ENCODE measurements at regions not wholly inside any gene's neighbourhood (a gene's known extent, or its start where the extent isn't known, plus 50 kb on each side); places are given as distances from the start of the nearest gene placed in this dataset.
A peak's percentile ranks its signal among the peaks of the same experiment; 100 is the strongest.
"Not testable (repeated sequence)": the region's sequence is repeated elsewhere in the genome, so short reads cannot be mapped to it uniquely, and the experiment has no call there.

DNA sequence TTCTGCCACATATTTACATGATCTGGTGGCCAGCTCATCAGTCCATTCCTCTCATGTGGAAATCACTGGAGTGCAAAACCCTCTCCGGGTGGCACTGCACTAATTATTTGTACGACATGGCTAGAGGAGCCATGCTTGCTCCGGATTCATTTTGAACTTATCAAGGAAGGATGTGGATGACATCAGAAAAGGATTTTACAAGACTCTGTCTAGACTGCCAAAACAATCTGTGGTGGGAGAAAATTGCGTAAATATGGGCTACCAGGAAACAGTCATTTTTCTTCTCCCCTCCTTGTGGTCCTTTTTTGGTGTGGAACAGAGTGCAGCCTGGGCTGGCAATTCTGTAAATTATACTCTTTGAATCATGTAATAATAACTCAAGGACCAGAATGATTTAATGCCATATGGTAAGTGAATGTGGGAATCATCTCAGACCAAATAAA, 123.4 kb upstream of the IFNE start:
- DNase-seq = no peak

DNA sequence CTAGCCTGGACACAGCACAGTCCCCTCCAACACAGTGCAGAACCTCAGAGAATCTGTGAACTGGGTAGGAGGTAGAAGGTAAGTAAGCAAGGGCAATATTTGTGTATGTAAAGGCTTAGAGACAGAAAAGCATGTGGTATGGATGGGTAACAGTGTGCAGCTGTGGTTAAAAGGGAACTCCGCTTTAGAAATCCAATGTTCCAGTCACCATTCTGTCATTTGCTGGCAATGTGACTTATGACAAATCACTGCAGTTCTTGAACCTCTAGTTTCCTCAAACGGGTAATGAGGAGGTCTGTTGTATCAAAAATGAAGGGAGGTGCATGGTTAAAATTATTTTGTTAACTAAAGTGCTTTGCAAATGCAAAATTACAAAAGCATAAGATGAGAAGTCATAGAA, 125.5 kb upstream of the IFNE start:
- DNase-seq = no peak

DNA sequence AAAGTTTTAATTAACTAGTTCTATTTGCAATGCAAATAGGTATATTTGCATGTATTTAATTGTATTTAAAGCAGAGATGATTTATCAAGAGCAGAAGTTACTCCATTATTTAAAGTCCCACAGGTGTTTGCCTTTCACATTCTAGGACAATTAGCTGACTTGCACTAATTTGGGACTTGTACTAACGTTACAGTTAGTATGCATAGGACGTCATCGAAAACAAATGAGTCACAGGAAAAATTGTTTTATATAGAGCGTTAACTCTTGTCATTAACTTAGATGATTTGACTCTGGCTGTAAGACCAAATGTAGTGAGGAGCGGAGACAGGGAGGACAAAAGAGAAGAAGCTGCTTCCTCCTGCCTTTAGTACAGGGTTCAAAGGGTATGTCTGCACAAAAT, 126.1 kb upstream of the IFNE start:
- DNase-seq = no peak

DNA sequence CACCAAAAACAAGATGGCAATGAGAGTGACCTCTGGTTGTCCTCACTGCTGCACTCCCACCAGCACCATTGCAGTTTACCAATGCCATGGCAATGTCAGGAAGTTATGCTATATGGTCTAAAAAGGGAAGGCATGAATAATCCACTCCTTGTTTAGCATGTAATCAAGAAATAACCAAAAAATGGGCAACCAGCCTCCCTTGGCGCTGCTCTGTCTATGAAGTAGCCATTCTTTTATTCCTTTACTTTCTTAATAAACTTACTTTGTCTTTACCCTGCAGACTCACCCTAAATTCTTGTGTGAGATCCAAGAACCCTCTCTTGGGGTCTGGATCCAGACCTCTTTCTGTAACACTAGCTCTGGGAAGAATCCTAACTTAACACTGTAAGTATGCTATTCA, 127.4 kb upstream of the IFNE start:
- no peak for DNase-seq

DNA sequence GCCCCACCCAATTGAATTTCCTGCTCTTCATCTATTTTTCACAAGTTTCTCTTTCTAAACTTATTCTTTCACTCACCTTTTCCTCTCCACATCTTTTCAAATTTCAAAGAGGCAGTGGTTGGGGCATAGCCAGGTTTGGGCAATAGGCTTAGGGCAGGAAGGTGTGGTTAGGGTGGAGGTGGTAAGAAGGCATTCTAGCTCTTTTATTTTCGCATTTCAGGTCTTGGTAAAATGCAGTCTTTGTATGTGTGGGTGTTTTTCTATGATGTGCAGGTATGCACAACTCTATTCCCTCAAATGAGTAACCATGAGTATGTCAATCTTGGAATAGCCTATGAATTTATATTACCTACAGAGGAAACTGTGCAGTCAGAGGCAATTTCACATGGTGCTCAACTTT, 129.8 kb upstream of the IFNE start:
- DNase-seq = no peak

DNA sequence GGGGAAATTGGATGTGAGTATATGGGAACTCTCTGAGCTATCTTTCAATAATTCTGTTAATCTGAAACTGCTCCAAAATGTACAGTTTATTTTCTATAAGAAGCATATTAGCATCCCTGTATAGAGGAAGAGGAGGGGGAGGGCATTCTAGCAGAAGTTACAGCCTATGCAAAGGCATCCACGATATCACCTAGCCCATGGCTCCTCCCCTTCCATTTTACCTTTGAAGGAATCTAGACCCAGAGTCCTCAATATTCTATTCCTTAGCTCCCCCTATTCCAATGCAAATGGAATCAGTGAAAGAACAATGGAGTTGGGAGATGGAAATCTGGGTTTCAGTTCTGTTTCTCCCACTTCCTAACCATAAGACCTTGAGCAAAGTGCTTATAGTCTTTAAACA, 132.9 kb upstream of the IFNE start:
- no peak for DNase-seq

DNA sequence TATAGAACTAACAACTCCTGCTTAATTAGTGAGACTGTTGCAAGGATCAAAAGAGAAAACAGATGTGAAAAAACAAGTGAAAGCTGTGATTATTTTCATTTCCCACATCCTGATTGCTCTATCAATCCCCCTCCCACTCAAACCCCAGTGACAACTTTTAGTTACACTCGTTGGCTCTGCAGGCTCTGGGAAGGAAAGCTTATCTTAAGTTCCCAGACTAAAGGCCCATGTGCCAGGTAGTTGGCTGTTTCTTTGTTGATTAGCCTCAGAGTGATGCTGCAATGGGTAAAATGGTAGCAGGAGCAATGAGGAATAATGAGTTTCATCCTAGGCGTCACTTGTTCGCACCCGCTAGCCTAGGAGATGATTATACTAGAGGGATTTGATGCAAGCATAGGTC, 133.3 kb upstream of the IFNE start:
- DNase-seq = no peak

DNA sequence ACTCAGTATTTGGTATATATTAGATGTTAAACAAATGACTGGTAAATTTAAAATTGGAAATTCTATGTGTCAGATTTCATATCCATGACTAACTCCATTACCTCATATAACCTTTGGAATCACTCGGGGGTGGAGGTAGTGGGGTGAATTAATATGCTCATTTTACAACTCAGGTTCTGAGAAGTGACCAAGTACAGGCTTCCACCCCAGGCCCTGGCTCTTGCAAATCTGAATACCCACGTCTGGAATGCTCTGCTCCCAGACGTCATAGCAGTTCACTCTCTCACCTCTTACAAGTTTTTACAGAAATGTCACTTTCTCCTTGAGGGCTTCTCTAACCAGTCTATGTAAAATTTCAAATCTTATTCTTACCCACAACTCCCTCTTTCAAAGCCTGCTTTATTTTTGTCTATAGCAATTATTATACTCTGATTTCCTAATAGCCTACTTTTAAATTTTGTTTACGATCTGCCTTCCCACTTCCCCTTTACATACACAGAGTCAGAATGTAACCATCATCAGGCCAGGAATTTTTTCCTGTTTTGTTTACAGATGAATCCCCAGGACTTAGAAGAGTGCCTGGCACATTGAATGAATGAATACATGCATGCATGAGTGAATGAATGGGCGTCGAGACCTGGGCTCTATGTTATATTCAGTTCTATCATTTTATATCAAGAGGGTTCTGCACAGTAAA, 134.1 kb upstream of the IFNE start:
- no peak for DNase-seq

DNA sequence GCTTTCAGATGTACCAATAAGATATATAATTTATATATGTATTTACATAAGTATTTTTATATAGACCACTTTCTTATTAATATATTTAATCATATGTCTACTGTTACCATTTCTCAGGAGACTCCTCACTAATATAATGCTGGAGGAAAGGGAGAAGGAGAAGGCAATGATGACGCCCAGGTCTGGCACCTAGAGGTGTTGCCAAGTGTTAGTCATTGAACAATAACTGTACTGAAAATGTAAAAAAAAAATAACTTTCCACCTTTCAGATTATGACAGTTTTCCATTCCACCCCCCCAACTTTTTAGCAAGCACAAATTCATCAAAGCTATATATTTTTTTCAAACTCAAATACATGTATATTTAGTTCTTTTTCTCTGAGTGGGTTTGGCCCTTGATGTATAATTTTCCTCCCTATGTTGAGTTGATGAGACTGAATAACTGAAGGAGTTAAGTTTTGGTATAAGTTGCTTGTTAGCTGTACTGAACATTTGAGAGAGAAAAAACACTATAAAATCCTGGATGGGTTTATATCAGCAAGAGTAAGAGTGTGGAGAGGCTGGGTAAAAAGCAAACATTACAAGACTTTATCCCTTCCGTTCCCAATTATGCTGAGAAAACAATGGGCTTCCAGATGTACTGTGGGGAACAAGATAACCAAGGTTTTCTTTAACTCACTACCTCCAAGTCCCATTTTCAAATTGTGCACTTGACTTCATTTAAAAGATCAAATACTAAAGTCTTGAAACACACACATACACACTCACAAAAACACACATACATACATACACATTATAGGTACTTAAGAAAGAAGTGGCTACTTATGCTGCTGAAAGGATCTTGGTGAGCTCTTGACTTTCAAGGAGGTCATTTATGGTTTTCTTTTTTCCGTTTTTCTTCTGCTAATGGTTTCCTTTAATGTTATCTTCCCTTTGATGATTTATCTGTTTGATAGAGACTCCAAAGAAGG, 142.8 kb upstream of the IFNE start:
- DNase-seq = no peak

DNA sequence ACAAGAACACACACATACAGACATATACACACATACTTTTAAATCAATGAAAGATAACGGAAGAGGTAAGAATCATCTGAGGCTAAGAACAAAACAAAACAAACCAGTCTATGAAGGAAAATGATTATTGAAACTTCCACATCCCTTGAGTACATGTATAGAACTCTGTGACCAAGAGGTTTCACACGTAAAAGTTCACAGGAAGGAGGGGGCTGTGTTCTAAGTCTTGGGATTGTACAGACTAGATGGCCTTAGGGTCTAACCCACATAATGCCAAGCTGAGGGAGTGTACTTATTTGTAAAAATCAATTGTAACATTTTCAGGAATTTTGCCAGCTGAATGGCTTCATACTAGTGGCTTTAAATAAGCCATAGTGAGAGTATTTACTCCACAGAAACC, 144.4 kb upstream of the IFNE start:
- no peak for DNase-seq

DNA sequence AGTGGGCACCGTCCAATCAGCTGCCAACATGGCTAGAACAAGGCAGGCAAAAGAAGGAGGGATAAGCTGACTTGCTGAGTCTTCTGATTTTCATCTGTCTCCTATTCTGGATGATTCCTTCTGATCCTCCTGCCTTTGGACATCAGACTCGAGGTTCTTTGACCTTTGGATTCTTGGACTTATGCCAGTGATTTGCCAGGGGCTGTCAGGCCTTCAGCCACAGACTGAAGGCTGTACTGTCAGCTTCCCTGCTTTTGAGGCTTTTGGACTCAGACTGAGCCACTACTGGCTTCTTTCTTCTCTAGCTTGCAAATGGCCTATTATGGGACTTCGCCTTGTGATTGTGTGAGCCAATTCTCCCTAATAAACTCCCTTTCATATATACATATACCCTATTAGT, 146.8 kb upstream of the IFNE start:
- DNase-seq = not testable (repeated sequence)

DNA sequence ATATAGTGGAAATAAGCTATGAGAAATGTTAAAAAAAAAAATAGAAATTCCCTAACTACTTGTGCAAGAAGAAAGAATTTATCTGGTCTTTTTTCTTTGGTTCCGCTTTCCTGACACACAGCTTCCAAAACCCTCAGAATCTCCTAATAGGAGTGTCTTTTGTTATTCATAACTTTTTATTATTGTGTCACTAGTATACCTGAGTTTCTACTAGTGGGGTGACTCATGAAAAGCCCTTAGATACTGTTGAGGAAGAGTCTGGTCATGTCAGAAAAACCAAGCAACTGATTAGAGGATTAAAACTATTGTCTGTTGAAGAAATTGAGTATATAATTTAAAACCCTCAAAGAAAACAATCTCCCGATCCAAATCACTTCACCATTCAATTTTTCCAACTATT, 152.8 kb upstream of the IFNE start:
- DNase-seq = no peak

DNA sequence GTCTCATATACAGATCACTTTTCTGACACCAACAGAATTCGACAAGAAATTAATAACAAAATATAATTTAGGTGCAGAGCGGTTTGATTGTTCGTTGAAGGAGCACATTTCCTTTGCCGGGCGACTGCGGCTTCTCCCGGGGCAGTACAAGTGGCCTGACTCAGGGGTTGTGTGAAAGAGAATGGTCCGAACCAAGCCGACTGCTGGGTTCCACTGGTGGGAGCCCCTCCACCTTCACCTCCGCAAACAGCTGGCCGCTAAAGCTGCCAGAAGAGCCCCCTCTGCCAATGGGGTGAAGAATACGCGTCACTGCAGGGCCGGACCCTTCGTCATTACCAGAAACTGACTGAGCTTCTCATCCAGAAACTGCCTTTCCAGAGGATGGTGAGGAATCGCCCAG, 156.0 kb upstream of the IFNE start:
- DNase-seq = no peak

DNA sequence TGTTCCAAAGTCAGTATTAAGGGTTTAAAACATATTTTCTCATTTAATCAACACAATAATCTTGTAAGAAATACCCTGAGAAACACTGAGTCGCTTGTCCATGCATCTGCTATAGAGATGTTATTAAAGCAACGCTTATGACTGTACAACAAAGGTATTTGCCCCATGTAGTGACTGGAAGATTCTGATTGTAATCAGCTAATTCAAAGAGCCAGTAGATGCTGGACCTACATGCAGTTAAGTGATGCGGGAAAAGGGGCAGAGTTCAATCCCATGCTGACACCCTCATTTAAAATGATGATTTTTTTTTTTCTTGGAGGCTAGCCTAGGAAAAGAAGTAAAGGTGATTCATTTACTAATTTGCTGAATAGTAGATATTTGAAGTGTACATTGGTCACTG, 149.3 kb upstream of the MTAP start:
- DNase-seq = no peak

DNA sequence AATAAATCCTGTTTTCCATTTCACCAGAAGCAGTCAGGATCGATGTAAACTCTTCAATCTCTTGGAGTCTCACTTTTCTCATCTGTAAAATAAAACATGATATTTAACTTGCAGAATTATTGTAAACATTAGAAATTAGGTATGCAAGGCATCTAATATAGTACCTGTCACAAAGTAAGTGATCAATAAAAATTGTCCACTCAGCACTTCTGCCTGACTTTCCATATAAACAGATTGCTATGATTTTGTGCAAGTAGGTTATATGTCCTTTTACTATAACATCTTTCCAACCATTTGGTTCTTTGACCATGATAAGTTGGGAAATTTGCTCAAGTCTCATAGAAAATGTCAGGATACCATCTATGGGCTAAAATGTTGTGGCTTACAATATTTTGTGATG, 148.8 kb upstream of the MTAP start:
- no peak for DNase-seq

DNA sequence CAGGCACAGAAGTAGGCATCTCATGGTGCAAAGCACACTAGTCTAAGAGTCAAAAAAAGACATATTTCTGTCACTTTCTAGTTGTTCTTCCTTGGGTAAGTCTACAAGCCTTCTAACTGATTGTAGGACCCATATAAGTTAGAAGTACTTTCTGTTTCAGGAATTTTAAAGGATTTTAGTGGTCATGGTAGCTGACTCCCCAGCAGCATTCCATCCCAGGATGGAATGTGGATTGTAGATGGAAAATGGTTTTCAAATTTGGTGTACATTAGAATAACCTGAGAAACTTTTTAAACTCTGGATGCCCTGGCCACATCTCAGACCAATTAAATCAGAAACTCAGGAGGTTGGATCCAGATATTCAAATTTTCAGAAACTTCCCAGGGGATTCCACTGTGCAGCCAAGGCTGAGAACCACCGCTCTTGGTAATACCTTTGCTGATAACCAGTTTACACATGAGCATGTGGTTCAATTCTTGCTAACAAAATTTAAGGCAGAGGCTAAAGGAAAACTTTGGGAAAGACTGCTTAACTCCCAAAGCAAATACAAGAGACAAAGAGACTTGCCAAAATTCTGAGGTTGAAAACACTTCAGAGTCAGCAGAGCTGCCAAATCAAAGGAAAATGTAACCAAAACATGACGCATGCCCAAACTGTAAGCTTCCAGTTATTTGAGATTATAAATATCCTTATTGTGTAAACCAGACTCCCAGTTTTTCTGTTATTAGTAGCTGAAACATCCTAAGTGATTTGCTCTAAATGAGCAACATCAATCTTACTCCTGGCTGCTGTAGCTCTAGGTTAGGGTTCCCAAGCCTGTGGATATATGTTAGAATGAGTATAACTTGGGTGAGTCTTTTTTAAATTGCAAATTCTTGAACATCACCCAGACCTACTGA, 145.4 kb upstream of the MTAP start:
- DNase-seq = no peak

DNA sequence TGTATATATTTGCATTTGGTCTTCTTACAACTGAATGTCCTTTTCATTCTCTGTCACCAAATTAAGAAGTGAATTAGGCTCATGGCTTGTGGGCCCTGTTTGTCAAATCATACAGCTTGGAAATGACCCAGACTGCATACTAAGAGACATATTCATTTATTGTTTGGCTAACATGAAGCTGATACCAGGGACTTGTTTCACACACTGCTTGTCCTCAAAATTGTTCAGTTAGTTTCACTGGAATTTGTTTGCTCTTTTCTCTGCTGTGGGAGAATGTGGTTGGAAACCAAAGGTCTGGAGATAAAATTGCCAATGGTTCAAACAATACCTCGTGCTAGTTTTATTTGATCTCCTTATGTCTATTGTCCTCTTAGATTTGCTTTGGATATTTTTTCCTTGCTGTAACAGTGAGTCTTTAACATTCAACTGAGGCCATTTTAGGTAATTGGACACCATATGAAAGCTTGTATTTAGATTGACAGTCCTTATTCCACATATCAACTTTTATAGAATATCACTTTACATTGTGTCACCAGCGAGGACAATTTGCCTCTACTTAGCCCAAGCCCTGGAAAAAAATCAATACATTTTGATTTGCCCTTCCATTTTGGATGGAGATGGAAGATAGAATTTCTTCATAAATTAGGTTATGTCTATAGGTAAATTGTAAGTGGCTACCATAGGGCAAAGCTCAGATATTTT, 144.3 kb upstream of the MTAP start:
- DNase-seq = no peak

DNA sequence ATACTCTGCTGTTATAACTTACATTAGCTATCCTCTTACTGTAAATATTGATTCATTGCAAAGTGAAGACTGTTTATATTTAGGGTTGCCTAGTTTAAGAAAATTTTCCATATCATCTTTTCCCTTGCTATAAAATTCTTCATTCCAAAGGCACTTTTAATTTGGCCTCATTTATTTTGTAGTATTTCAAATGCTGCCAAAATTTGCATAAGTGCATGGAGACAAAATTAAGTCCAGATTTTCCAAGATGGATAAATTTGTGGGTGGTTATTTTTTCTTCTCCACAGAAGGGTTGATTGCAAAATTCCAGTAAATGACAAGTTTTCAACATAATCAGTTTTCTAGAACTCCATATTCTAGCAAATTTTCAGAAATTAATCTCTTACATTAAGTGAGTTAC, 141.5 kb upstream of the MTAP start:
- DNase-seq = no peak

DNA sequence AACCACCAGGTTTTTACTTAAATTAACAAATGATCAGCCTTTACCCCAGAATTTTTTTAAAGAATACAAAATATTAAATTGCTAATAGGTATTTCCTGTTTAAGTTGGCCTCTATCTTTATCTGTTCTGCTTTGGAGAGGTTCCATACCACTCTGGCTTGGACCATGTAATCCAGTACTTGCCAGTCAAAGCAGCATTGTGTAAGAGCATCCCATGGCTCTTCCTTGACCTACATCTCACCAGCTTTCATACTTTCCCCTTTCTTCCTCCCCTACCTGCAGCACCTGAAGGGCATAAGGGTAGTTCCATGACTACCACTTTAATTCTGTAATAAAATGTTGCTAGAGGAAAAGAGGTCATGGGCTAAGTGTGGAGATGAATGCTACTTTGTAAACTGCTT, 140.8 kb upstream of the MTAP start:
- no peak for DNase-seq

DNA sequence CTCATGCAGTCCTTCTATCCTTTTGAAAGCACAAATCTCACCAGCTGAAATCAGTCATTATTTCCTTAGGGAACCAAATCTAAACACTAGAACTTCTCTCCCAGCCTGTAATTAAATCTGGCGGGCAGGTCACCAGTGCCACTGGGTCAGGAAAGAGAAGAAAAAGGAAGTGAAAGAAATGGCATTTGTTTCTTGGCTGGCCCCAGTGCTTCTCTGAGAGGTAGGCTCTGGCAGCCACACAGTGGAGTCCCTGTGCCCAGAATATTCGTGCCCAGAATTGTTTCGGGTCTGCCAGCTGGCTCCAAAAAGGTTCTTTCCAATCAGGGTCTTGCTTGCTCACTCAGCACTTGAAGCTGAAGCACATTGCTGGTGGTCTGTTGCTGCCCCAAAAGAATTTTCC, 133.9 kb upstream of the MTAP start:
- peak; percentile 74 for DNase-seq

DNA sequence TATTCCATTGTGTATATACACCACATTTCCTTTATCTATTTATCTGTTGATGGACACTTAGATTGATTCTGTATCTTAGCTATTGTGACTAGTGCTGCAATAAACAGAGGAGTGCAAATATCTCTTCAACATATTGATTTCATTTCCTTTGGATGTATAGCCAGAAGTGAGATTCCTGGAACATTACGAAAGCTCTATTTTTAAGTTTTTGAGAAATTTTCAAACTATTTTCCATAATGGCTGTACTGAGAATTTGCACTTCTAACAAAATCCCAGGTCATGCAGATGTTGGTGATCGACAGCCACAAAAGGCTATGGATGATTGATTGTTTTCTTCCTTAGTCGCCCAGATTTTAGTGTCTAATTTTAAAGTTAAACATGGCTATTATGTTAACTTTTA, 132.7 kb upstream of the MTAP start:
- DNase-seq = no peak

DNA sequence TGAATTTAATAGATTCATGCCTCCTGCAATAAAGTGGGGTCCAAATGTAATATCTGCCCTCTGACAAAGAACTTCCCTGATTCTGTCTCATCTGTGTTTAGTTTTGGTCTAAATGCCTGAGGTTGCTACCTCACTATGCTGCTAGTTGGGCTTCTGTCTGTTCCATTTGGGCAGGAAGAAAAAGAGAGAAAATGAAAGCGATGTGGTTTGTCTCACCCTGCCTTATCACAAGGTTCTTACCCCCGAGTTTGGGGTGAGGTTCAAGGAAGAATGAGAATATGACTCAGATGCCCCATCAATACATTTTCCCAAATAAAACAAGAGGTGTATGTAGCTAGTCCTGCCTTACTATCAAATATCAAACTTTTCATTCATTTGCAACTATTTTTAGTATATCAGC, 132.1 kb upstream of the MTAP start:
- no peak for DNase-seq

DNA sequence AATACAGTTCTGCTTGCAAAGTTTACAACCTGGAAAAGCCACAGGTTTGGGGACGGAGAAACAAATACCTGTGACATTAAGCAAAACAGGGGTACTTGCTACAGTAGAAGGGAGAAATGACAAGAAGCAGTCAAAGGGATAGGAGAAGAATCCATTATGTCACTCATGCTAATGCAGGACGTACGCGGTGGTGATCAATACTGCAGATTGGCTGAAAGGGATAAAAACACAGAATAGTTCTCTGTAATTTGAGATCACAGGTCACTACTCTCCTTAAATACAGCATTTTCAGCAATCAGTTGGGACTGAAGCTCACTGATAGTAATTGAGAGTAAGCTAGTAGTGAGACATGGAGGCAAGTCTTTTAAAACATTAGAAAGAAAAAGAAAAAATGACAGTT, 130.3 kb upstream of the MTAP start:
- DNase-seq = no peak
